DMS 273 treated with DMSO at 0.1 percent for 48 hours (cell line): ENCODE measurements at regions not wholly inside any gene's neighbourhood (a gene's known extent, or its start where the extent isn't known, plus 50 kb on each side); places are given as distances from the start of the nearest gene placed in this dataset.
"Not testable (repeated sequence)": the region's sequence is repeated elsewhere in the genome, so short reads cannot be mapped to it uniquely, and the experiment has no call there.

Experiments
- DNase-seq: peaks from one replicate; lab custom pipeline; 2025; lab: John Stamatoyannopoulos, UW

- DNase-seq, result not testable (repeated sequence)
These were observed 206.6 kb upstream of the C2CD4B start for GRCh38 chr15:62371683-62372082.

GRCh38 chr15:62377736-62378480, 212.8 kb upstream of the C2CD4B start:
- no peak for DNase-seq

GRCh38 chr15:62378772-62379498, 213.8 kb upstream of the C2CD4B start:
- DNase-seq, result no peak

GRCh38 chr15:62380011-62380410, 214.9 kb upstream of the C2CD4B start:
- no peak for DNase-seq

- no peak for DNase-seq
These were observed 217.0 kb upstream of the C2CD4B start for GRCh38 chr15:62382046-62382445.

- no peak for DNase-seq
These were observed 225.1 kb upstream of the C2CD4B start, which contains the start of gene TLN2 for GRCh38 chr15:62389885-62390790. Gene TLN2 (plus strand): TSS chr15:62390550.

- no peak for DNase-seq
These were observed 225.9 kb upstream of the C2CD4B start for GRCh38 chr15:62390791-62391640.

GRCh38 chr15:62391641-62392262, 226.7 kb upstream of the C2CD4B start:
- no peak for DNase-seq

- DNase-seq, result no peak
These were observed 227.3 kb upstream of the C2CD4B start for GRCh38 chr15:62392376-62392775.

GRCh38 chr15:62393196-62393595, 228.1 kb upstream of the C2CD4B start:
- DNase-seq, result no peak

- DNase-seq, result no peak
These were observed 229.0 kb upstream of the C2CD4B start for GRCh38 chr15:62394079-62394478.

- no peak for DNase-seq
These were observed 235.7 kb upstream of the C2CD4B start for GRCh38 chr15:62400778-62401177.

- DNase-seq, result no peak
These were observed 237.6 kb upstream of the C2CD4B start for GRCh38 chr15:62402687-62403086.

- no peak for DNase-seq
These were observed 238.2 kb upstream of the C2CD4B start for GRCh38 chr15:62403164-62403809.

GRCh38 chr15:62404194-62404985, 239.3 kb upstream of the C2CD4B start:
- no peak for DNase-seq

- no peak for DNase-seq
These were observed 241.3 kb upstream of the C2CD4B start for GRCh38 chr15:62406305-62406891.

GRCh38 chr15:62407216-62407615, 242.1 kb upstream of the C2CD4B start:
- no peak for DNase-seq

GRCh38 chr15:62407962-62408361, 242.9 kb upstream of the C2CD4B start:
- DNase-seq, result no peak

- DNase-seq, result no peak
These were observed 244.4 kb upstream of the C2CD4B start for GRCh38 chr15:62409466-62409865.
